Ammon's horn (tissue), 1 donor: ENCODE measurements at regions not wholly inside any gene's neighbourhood (a gene's known extent, or its start where the extent isn't known, plus 50 kb on each side); places are given as distances from the start of the nearest gene placed in this dataset.

Source experiments
- DNase-seq: peaks from one replicate; pipeline ENCODE4 v3.0.0-alpha.2; 2016; ENCODE audit warnings: low spot score

GRCh38 chr10:131425752-131426533, 114.4 kb upstream of the TCERG1L start:
- DNase-seq, result no peak

GRCh38 chr10:131426534-131426898, 115.0 kb upstream of the TCERG1L start:
- no peak for DNase-seq

- DNase-seq, result no peak
These were observed 115.8 kb upstream of the TCERG1L start for GRCh38 chr10:131427281-131427680.

GRCh38 chr10:131427901-131428300, 116.4 kb upstream of the TCERG1L start:
- no peak for DNase-seq

GRCh38 chr10:131429141-131429540, 117.6 kb upstream of the TCERG1L start:
- DNase-seq, result no peak

- no peak for DNase-seq
These were observed 118.4 kb upstream of the TCERG1L start for GRCh38 chr10:131429942-131430341.

- no peak for DNase-seq
These were observed 119.3 kb upstream of the TCERG1L start for GRCh38 chr10:131430716-131431412.

GRCh38 chr10:131431533-131431932, 120.0 kb upstream of the TCERG1L start:
- DNase-seq, result no peak

- DNase-seq, result no peak
These were observed 120.6 kb upstream of the TCERG1L start for GRCh38 chr10:131431978-131432690.

- DNase-seq, result no peak
These were observed 122.0 kb upstream of the TCERG1L start for GRCh38 chr10:131433568-131433967.

GRCh38 chr10:131435232-131435631, 123.7 kb upstream of the TCERG1L start:
- DNase-seq, result no peak

- no peak for DNase-seq
These were observed 124.4 kb upstream of the TCERG1L start for GRCh38 chr10:131435760-131436457.

GRCh38 chr10:131436458-131436857, 124.9 kb upstream of the TCERG1L start:
- peak; percentile 52 for DNase-seq

- DNase-seq, result peak; percentile 53
These were observed 126.3 kb upstream of the TCERG1L start for GRCh38 chr10:131437556-131438475.

GRCh38 chr10:131438665-131439064, 127.1 kb upstream of the TCERG1L start:
- DNase-seq, result no peak

GRCh38 chr10:131439705-131440104, 128.2 kb upstream of the TCERG1L start:
- DNase-seq, result no peak

GRCh38 chr10:131440405-131441360, 129.2 kb upstream of the TCERG1L start:
- DNase-seq, result no peak

- no peak for DNase-seq
These were observed 130.8 kb upstream of the TCERG1L start for GRCh38 chr10:131442271-131442670.

GRCh38 chr10:131444286-131444685, 132.8 kb upstream of the TCERG1L start:
- no peak for DNase-seq

GRCh38 chr10:131444862-131445461, 133.4 kb upstream of the TCERG1L start:
- DNase-seq, result no peak
